ENCODE measurements at regions not wholly inside any gene's neighbourhood (a gene's known extent, or its start where the extent isn't known, plus 50 kb on each side); places are given as distances from the start of the nearest gene placed in this dataset.
A peak's percentile ranks its signal among the peaks of the same experiment; 100 is the strongest.
"Not testable (repeated sequence)": the region's sequence is repeated elsewhere in the genome, so short reads cannot be mapped to it uniquely, and the experiment has no call there.

DNA sequence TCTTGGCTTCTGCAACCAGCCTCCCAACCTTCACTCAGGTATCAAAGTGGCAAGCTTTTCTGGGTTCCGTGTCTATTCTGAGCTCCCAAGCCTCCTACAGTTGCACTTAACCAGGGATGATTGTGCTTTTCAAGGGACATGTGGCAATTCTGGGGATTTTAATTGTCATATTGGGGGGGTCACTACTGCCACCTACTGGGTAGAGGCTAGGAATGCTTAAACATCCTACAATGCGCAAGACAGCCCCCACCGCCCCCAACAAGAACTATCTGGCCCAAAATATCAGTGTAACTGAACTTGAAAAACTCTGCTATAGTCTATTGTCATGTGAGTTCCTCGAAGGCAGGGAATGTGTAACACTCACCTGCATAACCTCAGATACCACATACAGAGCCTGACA, 129.3 kb upstream of the RRN3 start:
- not testable (repeated sequence) for H3K36me3 ChIP-seq (replicated peaks; ENCODE audit: control insufficient read depth, insufficient read depth, low read length); H3K27me3 ChIP-seq (ENCODE audit: control insufficient read depth, insufficient read depth, low read length); H3K4me3 ChIP-seq (ENCODE audit: insufficient read depth, low read depth, low read length); DNase-seq

DNA sequence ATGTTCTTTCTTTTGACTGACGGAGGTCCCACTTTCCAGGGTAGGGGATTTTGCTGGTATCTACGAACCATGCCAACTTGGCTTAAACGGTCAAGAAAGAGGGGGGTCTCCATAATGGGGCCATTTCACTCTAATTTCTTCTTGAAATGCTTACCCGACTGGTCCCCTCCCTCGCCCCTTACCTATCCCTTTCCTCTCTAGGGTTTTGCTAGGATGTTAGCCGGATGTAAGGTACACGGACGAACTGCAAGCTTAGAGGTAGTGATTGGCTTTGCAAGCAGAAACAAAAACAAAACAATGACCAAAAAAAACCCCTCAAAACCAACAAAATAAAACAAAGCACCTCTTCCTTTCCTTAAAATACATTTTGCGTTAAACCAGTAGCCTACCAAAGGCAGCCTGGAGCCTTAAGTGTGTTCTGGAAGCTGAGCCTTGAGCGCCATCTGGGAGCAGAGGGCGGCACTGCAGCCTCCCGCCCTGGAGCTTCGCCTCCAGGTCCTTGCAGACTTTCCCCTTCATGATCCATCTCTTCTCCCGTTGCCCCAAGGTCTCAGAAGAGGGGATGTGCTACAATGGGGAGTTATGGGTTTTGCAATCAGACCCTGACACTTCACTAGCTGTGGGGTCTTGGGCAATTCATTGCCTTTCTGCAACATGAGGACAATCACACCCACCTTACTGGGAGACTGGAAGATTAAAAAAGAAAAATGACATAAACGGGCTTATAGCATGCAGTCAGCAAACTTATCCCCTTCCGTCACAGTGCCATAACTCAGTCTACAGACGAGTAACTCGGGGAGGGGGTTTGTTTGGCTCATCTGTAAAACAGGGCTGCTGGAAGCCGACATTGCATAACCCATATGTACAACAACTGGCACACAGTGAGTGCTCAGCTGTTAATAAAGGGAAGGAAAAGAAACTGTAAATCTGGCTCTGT, 125.9 kb upstream of the RRN3 start:
- not testable (repeated sequence) for H3K4me3 ChIP-seq (ENCODE audit: insufficient read depth, low read depth, low read length); H3K27me3 ChIP-seq (ENCODE audit: control insufficient read depth, insufficient read depth, low read length); H3K36me3 ChIP-seq (replicated peaks; ENCODE audit: control insufficient read depth, insufficient read depth, low read length); DNase-seq

DNA sequence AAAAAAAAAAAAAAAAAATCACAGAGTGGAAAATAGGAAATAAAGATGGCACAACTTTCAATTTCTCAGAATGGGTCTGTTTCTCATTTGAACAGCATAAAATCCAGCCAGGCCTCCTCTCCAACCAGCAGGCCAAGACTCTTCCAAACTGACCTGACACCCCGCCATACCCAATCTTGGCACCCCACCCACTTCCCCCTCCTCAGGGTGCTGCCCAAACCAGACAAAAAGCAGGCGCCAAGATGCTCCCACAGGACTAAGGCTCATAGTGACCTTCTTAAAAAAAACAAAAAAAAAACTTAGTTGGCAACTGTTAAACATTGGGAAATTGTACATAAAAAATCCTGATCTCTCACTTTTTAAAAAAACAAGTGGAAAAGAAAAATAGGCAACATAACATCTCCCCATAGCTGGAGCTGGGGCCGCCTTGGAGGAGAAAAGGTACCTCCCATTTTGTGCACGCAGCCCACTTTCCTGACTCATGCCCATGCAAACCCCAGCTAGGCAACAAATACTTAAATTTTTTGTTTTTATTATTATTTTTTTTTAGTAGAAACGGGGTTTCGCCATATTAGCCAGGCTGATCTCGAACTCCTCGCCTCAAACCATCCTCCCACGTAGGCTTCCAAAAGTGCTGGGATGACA, 124.9 kb upstream of the RRN3 start:
- not testable (repeated sequence) for H3K36me3 ChIP-seq (replicated peaks; ENCODE audit: control insufficient read depth, insufficient read depth, low read length); DNase-seq; H3K27me3 ChIP-seq (ENCODE audit: control insufficient read depth, insufficient read depth, low read length); H3K4me3 ChIP-seq (ENCODE audit: insufficient read depth, low read depth, low read length)

DNA sequence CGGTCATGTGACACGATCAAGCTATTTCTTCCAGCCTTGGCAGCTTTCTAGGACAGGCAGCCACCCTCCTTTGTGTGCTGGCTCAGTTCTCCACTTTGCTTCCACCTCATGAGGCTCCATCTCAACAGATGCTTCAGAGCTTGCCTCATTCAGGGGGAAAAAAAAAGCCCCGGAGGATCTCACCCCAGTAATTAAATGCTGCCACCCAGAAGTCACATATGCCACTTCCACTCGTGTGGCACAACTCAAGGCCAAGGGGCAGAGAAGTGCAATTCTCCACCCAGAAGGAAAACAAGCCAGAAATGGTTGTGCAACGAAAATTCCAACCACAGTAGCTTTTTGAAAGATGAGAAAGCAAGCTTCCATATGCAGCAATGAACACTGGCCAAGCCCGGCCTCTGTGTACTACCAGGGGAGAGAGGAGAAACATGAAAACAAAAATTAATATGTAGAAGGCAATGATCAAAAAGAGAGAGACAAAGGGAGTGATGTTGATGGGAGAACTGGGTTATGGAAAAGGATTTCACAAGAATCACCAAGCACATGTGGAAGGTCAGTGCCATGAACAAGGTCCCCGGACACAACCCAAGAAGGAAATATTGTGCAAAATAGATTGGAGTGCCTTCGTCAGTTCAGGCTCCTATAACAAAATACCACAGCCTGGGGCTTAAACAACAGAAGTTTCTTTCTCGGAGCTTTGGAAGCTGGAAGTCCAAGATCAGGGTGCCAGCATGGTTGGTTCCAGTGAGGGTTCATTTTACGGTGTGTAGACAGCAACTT, 113.3 kb upstream of the RRN3 start:
- not testable (repeated sequence) for DNase-seq; H3K27me3 ChIP-seq (ENCODE audit: control insufficient read depth, insufficient read depth, low read length); H3K36me3 ChIP-seq (replicated peaks; ENCODE audit: control insufficient read depth, insufficient read depth, low read length); H3K4me3 ChIP-seq (ENCODE audit: insufficient read depth, low read depth, low read length)

DNA sequence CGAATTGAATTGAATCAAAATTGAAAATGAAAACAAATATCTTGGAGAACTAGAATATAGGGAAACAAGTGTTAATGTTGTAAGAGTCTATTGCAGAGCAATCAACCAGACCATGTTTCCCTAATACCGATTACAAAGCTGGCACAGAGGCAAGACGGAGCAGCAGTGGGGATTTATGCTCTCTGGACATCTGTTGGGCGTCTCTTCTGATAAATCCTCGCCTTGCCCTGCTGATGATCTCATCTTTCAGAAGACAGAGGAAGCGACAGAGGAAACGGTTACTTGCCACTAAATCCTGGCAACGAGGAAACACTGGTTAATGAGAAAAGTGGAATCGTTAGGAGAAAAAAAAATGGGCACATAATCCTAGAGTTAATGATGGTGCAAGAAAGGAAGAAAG, 112.4 kb upstream of the RRN3 start:
- H3K36me3 ChIP-seq (replicated peaks; ENCODE audit: control insufficient read depth, insufficient read depth, low read length); DNase-seq; H3K4me3 ChIP-seq (ENCODE audit: insufficient read depth, low read depth, low read length); H3K27me3 ChIP-seq (ENCODE audit: control insufficient read depth, insufficient read depth, low read length): not testable (repeated sequence)

DNA sequence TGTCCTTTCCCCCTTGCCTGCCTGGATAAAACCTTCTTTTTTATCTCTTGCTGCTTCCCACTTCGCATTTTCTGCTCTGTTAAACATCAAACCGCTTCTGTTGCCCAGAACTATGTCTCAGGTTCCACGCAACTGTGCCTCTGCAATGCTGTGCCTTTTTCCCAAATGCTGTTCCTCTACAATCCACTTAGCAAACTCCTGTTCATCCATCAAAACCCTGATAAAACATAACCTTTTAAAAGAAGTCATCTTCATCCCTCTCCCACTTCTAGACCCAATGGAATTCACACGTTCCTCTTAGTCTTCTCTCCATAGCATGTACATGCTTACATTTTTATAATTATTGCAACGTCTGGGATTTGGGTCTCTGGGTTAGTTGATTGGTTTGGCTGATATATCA, 111.9 kb upstream of the RRN3 start:
- H3K36me3 ChIP-seq (replicated peaks; ENCODE audit: control insufficient read depth, insufficient read depth, low read length); H3K4me3 ChIP-seq (ENCODE audit: insufficient read depth, low read depth, low read length); H3K27me3 ChIP-seq (ENCODE audit: control insufficient read depth, insufficient read depth, low read length): not testable (repeated sequence)
- DNase-seq, result peak; percentile 0

DNA sequence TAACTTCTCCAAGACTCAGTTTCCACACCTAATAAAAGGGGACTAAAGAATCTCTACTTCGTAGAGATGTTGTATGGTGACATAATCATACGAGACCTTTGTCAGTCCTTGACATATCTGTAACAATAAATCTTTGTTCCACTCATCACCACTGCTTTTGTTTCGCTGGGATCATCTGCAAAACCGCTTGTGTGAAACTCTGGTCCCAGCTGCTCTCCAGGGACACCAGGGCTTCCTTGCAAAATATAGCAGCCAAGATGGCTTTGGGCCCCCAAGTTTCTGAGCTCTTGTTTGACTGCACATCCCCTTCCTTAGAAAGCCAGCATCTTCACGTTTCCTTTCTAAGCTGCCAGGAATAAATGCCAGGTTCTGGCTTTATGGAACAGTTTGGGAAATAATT, 110.5 kb upstream of the RRN3 start:
- H3K4me3 ChIP-seq (ENCODE audit: insufficient read depth, low read depth, low read length); DNase-seq; H3K27me3 ChIP-seq (ENCODE audit: control insufficient read depth, insufficient read depth, low read length); H3K36me3 ChIP-seq (replicated peaks; ENCODE audit: control insufficient read depth, insufficient read depth, low read length): not testable (repeated sequence)

DNA sequence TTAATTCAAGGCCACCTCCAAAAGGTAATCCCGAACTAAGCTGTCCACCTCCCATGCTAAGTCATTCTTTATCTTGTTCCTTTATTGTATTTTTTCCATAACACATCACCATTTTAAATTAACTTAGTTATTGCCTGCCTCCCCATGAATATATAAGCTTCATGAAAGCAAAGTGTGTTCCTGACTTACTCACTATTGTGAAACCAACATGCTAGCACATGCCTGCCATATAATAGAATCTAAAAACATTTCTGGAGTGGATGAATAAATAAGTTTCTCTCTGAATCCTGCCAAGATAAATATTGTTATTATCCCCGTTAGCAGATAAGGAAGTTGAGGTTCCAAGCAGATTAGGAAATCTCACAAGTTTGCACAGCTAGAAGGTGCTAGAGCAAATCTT, 98.7 kb upstream of the RRN3 start:
- not testable (repeated sequence) for H3K27me3 ChIP-seq (ENCODE audit: control insufficient read depth, insufficient read depth, low read length); DNase-seq; H3K36me3 ChIP-seq (replicated peaks; ENCODE audit: control insufficient read depth, insufficient read depth, low read length); H3K4me3 ChIP-seq (ENCODE audit: insufficient read depth, low read depth, low read length)

DNA sequence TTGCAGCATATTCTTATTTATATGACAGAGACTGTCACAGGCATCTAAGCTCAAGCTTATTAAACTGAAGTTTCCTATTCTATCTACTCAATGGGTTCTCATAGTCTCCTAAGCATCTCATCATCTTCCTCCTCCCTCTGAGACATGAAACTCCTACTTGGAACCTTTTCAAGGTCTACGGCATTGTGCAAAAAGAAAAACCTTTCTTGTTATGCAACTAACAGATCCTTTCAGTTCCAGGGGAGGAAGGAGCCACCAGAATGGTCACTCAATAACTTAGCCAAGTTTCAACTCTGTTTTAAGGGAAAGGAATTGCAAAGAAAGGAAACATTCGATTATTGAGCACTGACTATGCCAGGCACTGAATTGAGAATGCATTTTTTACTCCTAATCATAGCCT, 98.1 kb upstream of the RRN3 start:
- not testable (repeated sequence) for H3K36me3 ChIP-seq (replicated peaks; ENCODE audit: control insufficient read depth, insufficient read depth, low read length); H3K27me3 ChIP-seq (ENCODE audit: control insufficient read depth, insufficient read depth, low read length); H3K4me3 ChIP-seq (ENCODE audit: insufficient read depth, low read depth, low read length); DNase-seq

DNA sequence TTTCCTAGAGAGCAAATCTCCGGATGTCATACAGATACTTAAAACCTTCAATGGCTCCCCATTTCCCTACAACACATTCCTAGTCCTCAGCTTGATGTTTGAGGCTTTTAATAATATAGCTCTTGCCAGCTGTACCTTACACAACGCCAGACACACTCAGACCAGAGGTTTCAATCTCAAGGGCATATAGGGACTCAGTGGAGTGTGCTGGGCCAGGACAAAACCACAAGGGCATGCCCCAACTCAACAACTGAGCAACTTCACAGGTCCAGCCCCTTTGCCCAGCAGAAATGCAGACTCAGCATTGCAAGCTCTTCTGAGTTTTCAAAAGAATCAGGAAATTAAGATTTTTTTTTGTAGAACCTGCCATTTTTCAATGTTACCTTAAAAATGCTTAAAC, 95.4 kb upstream of the RRN3 start:
- not testable (repeated sequence) for H3K36me3 ChIP-seq (replicated peaks; ENCODE audit: control insufficient read depth, insufficient read depth, low read length); H3K4me3 ChIP-seq (ENCODE audit: insufficient read depth, low read depth, low read length); H3K27me3 ChIP-seq (ENCODE audit: control insufficient read depth, insufficient read depth, low read length); DNase-seq
